ENCODE measurements at regions not wholly inside any gene's neighbourhood (a gene's known extent, or its start where the extent isn't known, plus 50 kb on each side); places are given as distances from the start of the nearest gene placed in this dataset.

DNA sequence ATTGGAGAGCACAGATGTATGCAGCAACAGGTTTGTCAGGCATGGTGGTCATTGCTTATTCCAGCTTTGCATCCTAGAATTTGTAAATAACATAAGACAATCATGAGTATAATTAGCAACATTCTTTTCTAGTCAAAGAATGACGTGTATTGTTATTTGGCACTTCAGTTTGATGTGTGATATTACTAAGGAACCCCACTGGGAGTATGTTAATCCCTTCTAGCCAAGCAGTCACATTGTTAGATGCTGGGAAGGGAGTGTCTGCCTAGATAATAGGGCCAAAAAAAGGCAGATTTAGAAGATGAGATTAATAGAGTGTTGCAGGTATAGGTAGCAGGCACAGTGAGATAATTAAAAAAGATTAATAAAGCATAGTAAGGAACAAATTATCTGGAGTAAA, 159.2 kb upstream of the WDFY3 start:
- WGBS: 29% methylated on average over 1 of the region's 1 CpG
- Histone ChIP-seq H3K27ac (ENCODE audit: low read depth in 1 of 2, low read length in 2 of 2) (no peak overlapping the region), H3K9me3 (ENCODE audit: control insufficient read depth in 4 of 4, low read length in 3 of 4) (peaks cover 0 to 3% (median 0%) of the 10 kb centered on the region in 4 donors), H3K36me3 (ENCODE audit: control insufficient read depth in 4 of 4, insufficient read depth in 3 of 4, low read depth in 1 of 4, low read length in 3 of 4) (no peaks in the 10 kb centered on the region), H3K9ac (ENCODE audit: low read depth in 1 of 2, low read length in 2 of 2) (no peak overlapping the region), H3K4me3 (ENCODE audit: low read depth in 1 of 3, low read length in 3 of 3) (no peak overlapping the region), H3K27me3 (ENCODE audit: control insufficient read depth in 4 of 4, insufficient read depth in 4 of 4, low read length in 3 of 4) (no peaks in the 10 kb centered on the region), H3K4me1 (ENCODE audit: control insufficient read depth in 4 of 4, insufficient read depth in 4 of 4, low read length in 3 of 4) (no peaks in the 10 kb centered on the region)
- no peak for TF ChIP-seq RAD21 (IDR thresholded peaks at IDR 0.05)
- TF ChIP-seq, protein P1, sequence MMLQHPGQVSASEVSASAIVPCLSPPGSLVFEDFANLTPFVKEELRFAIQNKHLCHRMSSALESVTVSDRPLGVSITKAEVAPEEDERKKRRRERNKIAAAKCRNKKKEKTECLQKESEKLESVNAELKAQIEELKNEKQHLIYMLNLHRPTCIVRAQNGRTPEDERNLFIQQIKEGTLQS (IDR thresholded peaks at IDR 0.05): no peak
- no peak for DNase-seq (ENCODE audit: low spot score)

DNA sequence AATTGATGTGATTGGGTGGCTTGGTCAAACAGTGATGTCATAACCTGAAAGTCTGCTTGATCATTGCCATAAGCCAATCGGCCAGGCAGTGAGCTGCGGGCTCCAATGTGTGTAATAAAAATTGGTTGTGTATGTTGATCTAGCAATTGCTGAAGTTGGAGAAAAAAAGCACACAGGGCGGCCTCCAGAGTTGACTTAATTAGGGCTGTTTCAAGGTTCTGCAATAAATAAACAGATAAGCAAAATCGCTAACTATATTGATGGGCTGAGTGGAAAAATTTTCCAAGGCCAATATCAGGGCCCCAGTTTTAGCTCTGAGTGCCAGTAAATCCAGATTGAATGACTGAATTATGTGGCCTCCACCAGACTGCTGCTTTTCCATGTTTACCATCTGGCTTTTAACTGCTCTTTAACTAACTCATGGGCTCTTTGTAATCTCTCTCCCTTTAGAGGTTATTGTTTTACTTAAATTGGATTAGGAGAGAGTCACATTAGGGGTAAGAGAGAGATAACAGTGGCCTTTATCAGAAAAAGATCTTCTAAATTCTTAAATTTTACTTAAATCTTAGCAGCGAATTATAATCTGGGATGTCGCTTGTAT, 160.6 kb upstream of the WDFY3 start:
- no peaks in the 10 kb centered on the region for H3K36me3 ChIP-seq (ENCODE audit: control insufficient read depth in 4 of 4, insufficient read depth in 3 of 4, low read depth in 1 of 4, low read length in 3 of 4)
- H3K9me3 ChIP-seq (ENCODE audit: control insufficient read depth in 4 of 4, low read length in 3 of 4): peaks cover 0 to 3% (median 0%) of the 10 kb centered on the region in 4 donors
- no peak for TF ChIP-seq FOXA2 (IDR thresholded peaks at IDR 0.05)
- TF ChIP-seq GABPA (IDR thresholded peaks at IDR 0.05 in 1 of 2, conservative IDR thresholded peaks at IDR 0.05 in 1 of 2): no peak
- TF ChIP-seq HNF4G (IDR thresholded peaks at IDR 0.05): no peak
- no peak for TF ChIP-seq EGR1 (IDR thresholded peaks at IDR 0.05; ENCODE audit: low read depth in 2 of 2)
- no peak for TF ChIP-seq FOXA1 (IDR thresholded peaks at IDR 0.05)
- no peak for TF ChIP-seq SP1 (IDR thresholded peaks at IDR 0.05)
- no peak for TF ChIP-seq REST (IDR thresholded peaks at IDR 0.05)
- no peak for TF ChIP-seq TAF1 (conservative IDR thresholded peaks at IDR 0.05)
- no peak for TF ChIP-seq ZBTB33 (IDR thresholded peaks at IDR 0.05)
- TF ChIP-seq JUND (IDR thresholded peaks at IDR 0.05): no peak
- TF ChIP-seq MAX (IDR thresholded peaks at IDR 0.05): no peak
- no peak for TF ChIP-seq CTCF (IDR thresholded peaks at IDR 0.05; ENCODE audit: low read depth, low read length, missing input control)
- TF ChIP-seq YY1 (IDR thresholded peaks at IDR 0.05): no peak
- TF ChIP-seq RAD21 (IDR thresholded peaks at IDR 0.05): no peak
- no peak for TF ChIP-seq NR2F2 (IDR thresholded peaks at IDR 0.05)
- TF ChIP-seq, protein P1 (IDR thresholded peaks at IDR 0.05): no peak
- TF ChIP-seq RXRA (IDR thresholded peaks at IDR 0.05): no peak
- TF ChIP-seq HNF4A (conservative IDR thresholded peaks at IDR 0.05): no peak
- H3K4me3 ChIP-seq (ENCODE audit: low read depth in 1 of 3, low read length in 3 of 3): no peak overlapping the region
- H3K9ac ChIP-seq (ENCODE audit: low read depth in 1 of 2, low read length in 2 of 2): no peak overlapping the region
- DNase-seq (ENCODE audit: low spot score): no peak
- H3K27me3 ChIP-seq (ENCODE audit: control insufficient read depth in 4 of 4, insufficient read depth in 4 of 4, low read length in 3 of 4): no peaks in the 10 kb centered on the region
- H3K4me1 ChIP-seq (ENCODE audit: control insufficient read depth in 4 of 4, insufficient read depth in 4 of 4, low read length in 3 of 4): no peaks in the 10 kb centered on the region
- WGBS: 75% methylated on average over 6 of the region's 6 CpGs
- H3K27ac ChIP-seq (ENCODE audit: low read depth in 1 of 2, low read length in 2 of 2): no peak overlapping the region
